ENCODE measurements at regions not wholly inside any gene's neighbourhood (a gene's known extent, or its start where the extent isn't known, plus 50 kb on each side); places are given as distances from the start of the nearest gene placed in this dataset.

GRCh38 chr2:196404276-196404675, 232.9 kb upstream of the STK17B start:
- TF ChIP-seq CTCF (IDR thresholded peaks at IDR 0.05 in 4 of 5, conservative IDR thresholded peaks at IDR 0.05 in 1 of 5) (no peak), POLR2A (IDR thresholded peaks at IDR 0.05) (no peak)

Measured in gastrocnemius medialis (tissue), 4 donors.